GM12874 (cell line): ENCODE measurements at regions not wholly inside any gene's neighbourhood (a gene's known extent, or its start where the extent isn't known, plus 50 kb on each side); places are given as distances from the start of the nearest gene placed in this dataset.

Experiments used
- CTCF ChIP-seq: IDR thresholded peaks from 2 replicates; pipeline ENCODE4 v1.5.1; 2011; ENCODE audit warnings: low read depth, mild to moderate bottlenecking, control low read depth, low read length, moderate library complexity; ENCODE audit not compliant: insufficient read depth

GRCh38 chr2:8465560-8465959 lies 216.3 kb upstream of the ID2 start:
- TF ChIP-seq CTCF: no peak

GRCh38 chr2:8469709-8470493 lies 212.0 kb upstream of the ID2 start:
- TF ChIP-seq CTCF: no peak

GRCh38 chr2:8472545-8473323 lies 209.1 kb upstream of the ID2 start:
- TF ChIP-seq CTCF: no peak

GRCh38 chr2:8475349-8476031 lies 206.4 kb upstream of the ID2 start:
- TF ChIP-seq CTCF: no peak

GRCh38 chr2:8477552-8478470 lies 204.0 kb upstream of the ID2 start:
- TF ChIP-seq CTCF: no peak

- TF ChIP-seq CTCF: no peak
Measured at GRCh38 chr2:8478471-8478793, 203.4 kb upstream of the ID2 start.
